ENCODE measurements at regions not wholly inside any gene's neighbourhood (a gene's known extent, or its start where the extent isn't known, plus 50 kb on each side); places are given as distances from the start of the nearest gene placed in this dataset.

DNA sequence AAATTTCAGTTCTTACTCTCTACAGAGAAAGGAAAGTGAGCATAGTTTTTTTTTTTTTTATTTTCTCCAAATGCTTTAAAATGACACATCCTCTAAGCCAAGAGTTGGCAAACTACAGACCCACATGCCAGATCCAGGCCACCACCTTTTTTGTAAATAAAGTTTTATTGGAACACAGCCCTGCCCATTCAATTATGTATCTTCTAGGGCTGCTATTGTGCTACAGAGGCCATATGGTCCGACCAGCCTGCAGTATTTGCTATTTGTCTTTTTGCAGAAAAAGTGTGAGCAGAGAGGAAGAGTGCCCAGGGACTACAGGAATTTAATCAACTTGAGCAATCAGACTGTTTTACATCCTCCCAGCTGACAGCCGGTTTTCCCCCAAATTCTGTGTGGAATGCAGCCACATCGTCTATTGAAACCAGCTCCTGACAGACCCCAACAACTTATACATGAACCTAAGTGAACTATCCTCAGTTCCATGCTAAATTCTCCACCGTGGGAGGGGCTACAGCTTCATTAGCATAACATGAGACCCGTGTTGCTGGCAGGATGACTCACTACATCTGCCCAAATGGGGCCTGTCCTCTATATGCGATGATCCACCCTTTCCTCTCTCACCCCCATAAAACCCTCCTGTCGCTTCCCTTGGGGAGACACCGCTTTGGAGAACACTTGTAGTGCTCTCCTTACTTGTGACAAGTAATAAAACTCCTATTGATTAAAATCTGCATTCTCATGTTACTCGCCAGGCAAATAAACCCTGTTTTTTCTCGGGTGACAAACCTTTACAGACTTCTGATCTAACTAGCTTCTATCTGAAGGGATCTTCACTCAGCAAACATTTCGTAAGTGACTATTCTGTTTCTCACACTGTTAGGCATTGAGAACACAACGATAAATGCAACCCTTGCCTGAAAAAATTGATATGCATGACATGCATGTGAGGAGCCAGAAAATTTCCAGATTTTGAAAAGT is 149.4 kb upstream of the HS3ST3A1 start:
- TF ChIP-seq, protein P1, sequence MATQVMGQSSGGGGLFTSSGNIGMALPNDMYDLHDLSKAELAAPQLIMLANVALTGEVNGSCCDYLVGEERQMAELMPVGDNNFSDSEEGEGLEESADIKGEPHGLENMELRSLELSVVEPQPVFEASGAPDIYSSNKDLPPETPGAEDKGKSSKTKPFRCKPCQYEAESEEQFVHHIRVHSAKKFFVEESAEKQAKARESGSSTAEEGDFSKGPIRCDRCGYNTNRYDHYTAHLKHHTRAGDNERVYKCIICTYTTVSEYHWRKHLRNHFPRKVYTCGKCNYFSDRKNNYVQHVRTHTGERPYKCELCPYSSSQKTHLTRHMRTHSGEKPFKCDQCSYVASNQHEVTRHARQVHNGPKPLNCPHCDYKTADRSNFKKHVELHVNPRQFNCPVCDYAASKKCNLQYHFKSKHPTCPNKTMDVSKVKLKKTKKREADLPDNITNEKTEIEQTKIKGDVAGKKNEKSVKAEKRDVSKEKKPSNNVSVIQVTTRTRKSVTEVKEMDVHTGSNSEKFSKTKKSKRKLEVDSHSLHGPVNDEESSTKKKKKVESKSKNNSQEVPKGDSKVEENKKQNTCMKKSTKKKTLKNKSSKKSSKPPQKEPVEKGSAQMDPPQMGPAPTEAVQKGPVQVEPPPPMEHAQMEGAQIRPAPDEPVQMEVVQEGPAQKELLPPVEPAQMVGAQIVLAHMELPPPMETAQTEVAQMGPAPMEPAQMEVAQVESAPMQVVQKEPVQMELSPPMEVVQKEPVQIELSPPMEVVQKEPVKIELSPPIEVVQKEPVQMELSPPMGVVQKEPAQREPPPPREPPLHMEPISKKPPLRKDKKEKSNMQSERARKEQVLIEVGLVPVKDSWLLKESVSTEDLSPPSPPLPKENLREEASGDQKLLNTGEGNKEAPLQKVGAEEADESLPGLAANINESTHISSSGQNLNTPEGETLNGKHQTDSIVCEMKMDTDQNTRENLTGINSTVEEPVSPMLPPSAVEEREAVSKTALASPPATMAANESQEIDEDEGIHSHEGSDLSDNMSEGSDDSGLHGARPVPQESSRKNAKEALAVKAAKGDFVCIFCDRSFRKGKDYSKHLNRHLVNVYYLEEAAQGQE (IDR thresholded peaks at IDR 0.05) = no peak
- TF ChIP-seq, protein P2, sequence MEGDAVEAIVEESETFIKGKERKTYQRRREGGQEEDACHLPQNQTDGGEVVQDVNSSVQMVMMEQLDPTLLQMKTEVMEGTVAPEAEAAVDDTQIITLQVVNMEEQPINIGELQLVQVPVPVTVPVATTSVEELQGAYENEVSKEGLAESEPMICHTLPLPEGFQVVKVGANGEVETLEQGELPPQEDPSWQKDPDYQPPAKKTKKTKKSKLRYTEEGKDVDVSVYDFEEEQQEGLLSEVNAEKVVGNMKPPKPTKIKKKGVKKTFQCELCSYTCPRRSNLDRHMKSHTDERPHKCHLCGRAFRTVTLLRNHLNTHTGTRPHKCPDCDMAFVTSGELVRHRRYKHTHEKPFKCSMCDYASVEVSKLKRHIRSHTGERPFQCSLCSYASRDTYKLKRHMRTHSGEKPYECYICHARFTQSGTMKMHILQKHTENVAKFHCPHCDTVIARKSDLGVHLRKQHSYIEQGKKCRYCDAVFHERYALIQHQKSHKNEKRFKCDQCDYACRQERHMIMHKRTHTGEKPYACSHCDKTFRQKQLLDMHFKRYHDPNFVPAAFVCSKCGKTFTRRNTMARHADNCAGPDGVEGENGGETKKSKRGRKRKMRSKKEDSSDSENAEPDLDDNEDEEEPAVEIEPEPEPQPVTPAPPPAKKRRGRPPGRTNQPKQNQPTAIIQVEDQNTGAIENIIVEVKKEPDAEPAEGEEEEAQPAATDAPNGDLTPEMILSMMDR (IDR thresholded peaks at IDR 0.05; ENCODE audit: low read depth, low read length, missing input control) = no peak
- TF ChIP-seq RAD21 (IDR thresholded peaks at IDR 0.05) (no peak), YY1 (IDR thresholded peaks at IDR 0.05) (no peak), TAF1 (conservative IDR thresholded peaks at IDR 0.05) (no peak)
- TF ChIP-seq, protein P3, sequence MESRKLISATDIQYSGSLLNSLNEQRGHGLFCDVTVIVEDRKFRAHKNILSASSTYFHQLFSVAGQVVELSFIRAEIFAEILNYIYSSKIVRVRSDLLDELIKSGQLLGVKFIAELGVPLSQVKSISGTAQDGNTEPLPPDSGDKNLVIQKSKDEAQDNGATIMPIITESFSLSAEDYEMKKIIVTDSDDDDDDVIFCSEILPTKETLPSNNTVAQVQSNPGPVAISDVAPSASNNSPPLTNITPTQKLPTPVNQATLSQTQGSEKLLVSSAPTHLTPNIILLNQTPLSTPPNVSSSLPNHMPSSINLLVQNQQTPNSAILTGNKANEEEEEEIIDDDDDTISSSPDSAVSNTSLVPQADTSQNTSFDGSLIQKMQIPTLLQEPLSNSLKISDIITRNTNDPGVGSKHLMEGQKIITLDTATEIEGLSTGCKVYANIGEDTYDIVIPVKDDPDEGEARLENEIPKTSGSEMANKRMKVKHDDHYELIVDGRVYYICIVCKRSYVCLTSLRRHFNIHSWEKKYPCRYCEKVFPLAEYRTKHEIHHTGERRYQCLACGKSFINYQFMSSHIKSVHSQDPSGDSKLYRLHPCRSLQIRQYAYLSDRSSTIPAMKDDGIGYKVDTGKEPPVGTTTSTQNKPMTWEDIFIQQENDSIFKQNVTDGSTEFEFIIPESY (IDR thresholded peaks at IDR 0.05) = no peak
